Activated CD4-positive, alpha-beta T cell treated with anti-CD3 and anti-CD28 coated beads, Interleukin-2, amount 10 ng/mL, durations not matched to agents 7 days and 5 days (primary cell): ENCODE measurements at regions not wholly inside any gene's neighbourhood (a gene's known extent, or its start where the extent isn't known, plus 50 kb on each side); places are given as distances from the start of the nearest gene placed in this dataset.

Source experiments
- CTCF ChIA-PET: fragments of 350-600 bp; sonication (Branson Sonifier 250); formaldehyde crosslinking; loops from one replicate; lab custom pipeline; 2021; ENCODE audit warnings: antibody characterized with exemption; lab: Charles Lee
- POLR2A ChIA-PET: fragments of 350-600 bp; sonication (Branson Sonifier 250); formaldehyde crosslinking; loops from one replicate; lab custom pipeline; 2021; ENCODE audit warnings: antibody characterized with exemption; lab: Charles Lee
- DNase-seq: peaks from one replicate; pipeline ENCODE4 v3.0.0-alpha.2; 2020
- H3K27ac Mint-ChIP-seq: one replicate; pipeline ENCODE4 v1.8.0; 2021; ENCODE audit warnings: mild to moderate bottlenecking, moderate library complexity, mixed read lengths
- H3K27me3 Mint-ChIP-seq: one replicate; pipeline ENCODE4 v1.8.0; 2021; ENCODE audit warnings: mixed read lengths
- H3K36me3 Mint-ChIP-seq: one replicate; pipeline ENCODE4 v1.8.0; 2021; ENCODE audit warnings: low read depth, mixed read lengths
- H3K4me1 Mint-ChIP-seq: one replicate; pipeline ENCODE4 v1.8.0; 2021; ENCODE audit warnings: mixed read lengths
- H3K4me3 Mint-ChIP-seq: one replicate; pipeline ENCODE4 v1.8.0; 2021; ENCODE audit warnings: mild to moderate bottlenecking, moderate library complexity, mixed read lengths
- H3K9me3 Mint-ChIP-seq: one replicate; pipeline ENCODE4 v1.8.0; 2021; ENCODE audit warnings: mixed read lengths

DNA sequence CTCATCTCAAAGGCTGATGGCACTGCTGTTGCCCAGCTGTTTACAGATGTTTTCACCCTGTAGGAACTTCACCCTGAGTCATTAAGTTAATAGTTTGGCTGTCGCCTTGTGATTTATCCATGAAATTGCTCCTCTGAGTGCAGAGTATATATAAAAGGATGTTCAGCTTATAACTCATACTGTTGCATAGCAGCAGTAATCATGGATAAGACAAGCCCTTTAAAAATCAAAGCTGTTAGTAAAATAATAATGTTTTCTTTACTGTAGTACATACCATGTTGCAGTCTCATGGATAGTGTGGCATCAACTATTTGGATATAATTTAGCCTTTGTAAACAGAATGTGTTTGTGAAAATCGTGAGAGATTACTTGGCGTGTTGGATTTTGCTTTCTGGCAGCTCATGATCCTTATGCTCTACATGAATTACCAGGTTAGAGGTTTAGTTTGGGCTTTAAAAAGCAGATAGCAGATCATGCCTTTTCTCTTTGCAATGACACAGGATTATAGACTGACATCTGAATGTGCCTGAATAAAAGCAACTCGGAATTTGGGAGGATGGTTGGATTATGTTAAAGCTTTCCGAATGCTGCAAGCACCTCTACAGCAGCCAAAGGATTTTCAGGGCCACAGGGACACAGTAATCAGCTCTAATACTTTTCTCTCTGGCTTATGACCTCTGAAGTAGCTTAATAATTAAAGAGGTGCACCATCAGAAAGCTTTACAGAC is 279.7 kb upstream of the ATP2B1 start:
- Mint-ChIP-seq H3K9me3 (no peaks in the 10 kb centered on the region), H3K4me1 (no peaks in the 10 kb centered on the region), H3K4me3 (no peak overlapping the region), H3K27ac (no peak overlapping the region), H3K36me3 (no peaks in the 10 kb centered on the region), H3K27me3 (no peaks in the 10 kb centered on the region)
- POLR2A ChIA-PET, result no interaction called here
- DNase-seq, result no peak
- CTCF ChIA-PET, result interaction anchor here (1.0 to 1.3 kb wide), 3 partner anchors 10 to 445 kb away, joined by 3 read pairs; no protein-coding TSS in a partner anchor

DNA sequence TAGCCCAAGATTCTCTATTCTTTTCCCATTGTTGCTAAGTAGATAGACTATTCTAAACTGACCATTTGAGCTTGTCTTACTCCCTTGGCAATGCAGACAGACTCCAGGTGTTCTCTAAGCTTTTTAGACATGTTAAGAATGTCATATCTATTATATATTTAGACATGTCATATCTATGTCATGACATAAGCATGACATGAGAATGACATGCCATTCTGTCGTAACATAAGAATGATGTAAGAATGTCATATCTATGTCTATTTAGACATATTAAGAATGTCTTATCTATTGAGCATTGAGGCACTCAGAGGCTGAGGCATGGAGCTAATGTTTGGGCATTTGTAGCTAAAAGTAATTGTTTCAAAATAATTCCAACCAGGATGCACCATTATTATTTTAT is 277.3 kb upstream of the ATP2B1 start:
- no peak for DNase-seq
- ChIA-PET CTCF (interaction anchor here (0.8 to 1.2 kb wide), 4 partner anchors 9 to 342 kb away, joined by 3 to 5 read pairs (median 4); no protein-coding TSS in a partner anchor), POLR2A (no interaction called here)
- Mint-ChIP-seq H3K36me3 (no peaks in the 10 kb centered on the region), H3K4me3 (no peak overlapping the region), H3K27ac (no peak overlapping the region), H3K4me1 (no peaks in the 10 kb centered on the region), H3K27me3 (no peaks in the 10 kb centered on the region), H3K9me3 (no peaks in the 10 kb centered on the region)

DNA sequence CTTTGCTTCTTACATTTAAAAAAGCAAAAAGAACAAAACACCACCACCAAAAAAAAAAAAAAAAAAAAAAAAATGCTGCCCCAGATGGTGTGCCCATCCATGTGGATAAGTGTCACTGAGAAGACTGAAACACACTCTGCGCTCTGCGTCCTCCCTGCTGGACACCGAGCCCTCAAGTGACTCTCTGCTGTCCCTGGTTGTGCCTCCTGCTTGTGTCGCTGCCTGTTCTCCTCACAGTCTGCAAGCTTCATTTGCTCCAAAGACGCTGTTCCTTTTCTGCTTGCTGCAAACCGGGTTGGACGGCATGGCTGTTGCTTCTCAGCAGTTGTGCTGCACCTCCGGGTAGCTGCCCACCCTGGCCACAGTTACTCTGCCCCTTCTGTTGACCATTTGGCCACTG is 276.2 kb upstream of the ATP2B1 start:
- Mint-ChIP-seq H3K4me1 (no peaks in the 10 kb centered on the region), H3K36me3 (no peaks in the 10 kb centered on the region), H3K27ac (no peak overlapping the region), H3K4me3 (no peak overlapping the region), H3K9me3 (no peaks in the 10 kb centered on the region), H3K27me3 (no peaks in the 10 kb centered on the region)
- ChIA-PET CTCF (interaction anchor here (0.8 kb wide), 2 partner anchors 25 to 341 kb away, joined by 3 to 4 read pairs; no protein-coding TSS in a partner anchor), POLR2A (no interaction called here)
- DNase-seq, result no peak

DNA sequence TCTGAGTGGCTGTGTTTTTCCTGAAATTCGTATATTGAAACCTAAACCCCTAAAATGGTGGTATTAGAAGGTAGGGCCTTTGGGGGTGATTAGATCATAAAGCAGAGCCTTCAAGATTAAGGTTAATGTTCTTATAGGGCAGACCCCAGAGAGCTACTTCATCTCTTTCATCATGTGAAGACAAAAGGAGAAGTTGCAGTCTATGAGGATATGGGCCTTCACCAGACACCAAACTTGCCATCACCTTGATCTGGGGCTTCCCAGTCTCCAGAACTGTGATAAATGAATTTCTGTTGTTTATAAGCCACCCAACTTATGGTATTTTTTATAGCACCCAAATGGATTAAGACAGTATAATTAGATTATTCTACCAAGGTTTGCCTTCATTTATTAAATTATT is 275.0 kb upstream of the ATP2B1 start:
- no peak for DNase-seq
- Mint-ChIP-seq H3K27me3 (no peaks in the 10 kb centered on the region), H3K4me1 (no peaks in the 10 kb centered on the region), H3K9me3 (no peaks in the 10 kb centered on the region), H3K36me3 (no peaks in the 10 kb centered on the region), H3K4me3 (no peak overlapping the region), H3K27ac (no peak overlapping the region)
- ChIA-PET POLR2A (no interaction called here), CTCF (no interaction called here)

DNA sequence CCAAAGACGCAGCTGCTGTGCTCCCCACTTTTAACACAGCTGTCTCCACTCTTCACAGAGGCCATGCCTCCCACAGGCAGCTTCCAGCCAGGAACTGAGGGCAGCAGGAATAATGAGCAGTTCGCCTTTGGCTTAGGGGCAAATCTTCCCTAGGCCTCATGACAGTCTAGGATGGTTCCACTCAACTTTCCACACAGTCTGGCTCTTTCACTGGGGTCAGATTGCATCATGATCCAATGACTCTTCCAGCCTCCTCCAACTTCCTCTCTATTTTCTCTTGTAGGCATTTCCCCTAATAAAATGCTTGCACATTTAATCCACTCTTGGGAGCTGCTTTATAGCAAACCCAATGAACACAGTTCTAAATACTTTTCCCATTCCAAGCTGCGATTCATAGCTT is 271.6 kb upstream of the ATP2B1 start:
- CTCF ChIA-PET, result interaction anchor here (0.6 kb wide), 1 partner anchor 1488 kb away, joined by 3 read pairs; no protein-coding TSS in a partner anchor
- no peaks in the 10 kb centered on the region for H3K9me3 Mint-ChIP-seq

DNA sequence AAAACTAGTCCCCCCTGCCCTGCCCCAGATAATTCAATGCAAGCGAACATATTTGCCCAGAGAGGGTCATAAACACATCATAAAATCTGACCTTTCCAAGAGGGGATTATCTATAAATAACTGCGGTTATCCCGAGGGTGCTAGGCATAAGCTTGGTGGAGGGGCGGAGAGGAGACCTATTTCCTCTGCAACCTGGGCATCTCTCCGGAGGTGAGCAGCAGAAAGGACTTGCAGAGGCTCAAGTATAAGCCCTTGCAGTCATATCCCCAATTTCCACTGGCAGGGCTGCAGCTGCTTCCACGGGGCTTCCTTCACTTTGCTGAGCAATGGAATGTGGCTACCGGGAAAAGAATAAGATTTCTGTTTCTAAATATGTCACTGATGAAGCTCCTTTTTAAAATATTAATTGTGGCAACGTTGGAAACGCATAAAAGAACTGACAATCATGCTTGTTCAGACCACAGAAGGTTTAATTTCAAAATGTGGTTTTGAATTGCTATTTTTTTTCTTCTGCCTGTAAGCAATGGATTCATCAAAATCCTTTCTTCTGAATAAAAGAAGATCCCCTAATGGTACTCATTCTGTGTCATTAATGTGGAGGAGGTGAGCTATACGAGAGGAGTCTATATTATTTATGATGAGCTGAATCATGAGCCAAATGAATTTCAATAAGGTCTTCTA is 268.9 kb upstream of the ATP2B1 start:
- no peak for DNase-seq
- Mint-ChIP-seq H3K27ac (no peak overlapping the region), H3K27me3 (no peaks in the 10 kb centered on the region), H3K4me3 (no peak overlapping the region), H3K36me3 (no peaks in the 10 kb centered on the region), H3K4me1 (peaks cover 4% of the 10 kb centered on the region), H3K9me3 (no peaks in the 10 kb centered on the region)
- POLR2A ChIA-PET, result no interaction called here
- CTCF ChIA-PET, result interaction anchor here (1.1 to 1.4 kb wide), 4 partner anchors 8 to 304 kb away, joined by 3 to 5 read pairs (median 3); no protein-coding TSS in a partner anchor

More for the DNA sequence above, 271.6 kb upstream of the ATP2B1 start:
- no peak for DNase-seq
- H3K4me3 Mint-ChIP-seq, result no peak overlapping the region
- H3K27ac Mint-ChIP-seq, result no peak overlapping the region
- H3K36me3 Mint-ChIP-seq, result no peaks in the 10 kb centered on the region
- H3K27me3 Mint-ChIP-seq, result no peaks in the 10 kb centered on the region
- POLR2A ChIA-PET, result no interaction called here
- peaks cover 3% of the 10 kb centered on the region for H3K4me1 Mint-ChIP-seq

DNA sequence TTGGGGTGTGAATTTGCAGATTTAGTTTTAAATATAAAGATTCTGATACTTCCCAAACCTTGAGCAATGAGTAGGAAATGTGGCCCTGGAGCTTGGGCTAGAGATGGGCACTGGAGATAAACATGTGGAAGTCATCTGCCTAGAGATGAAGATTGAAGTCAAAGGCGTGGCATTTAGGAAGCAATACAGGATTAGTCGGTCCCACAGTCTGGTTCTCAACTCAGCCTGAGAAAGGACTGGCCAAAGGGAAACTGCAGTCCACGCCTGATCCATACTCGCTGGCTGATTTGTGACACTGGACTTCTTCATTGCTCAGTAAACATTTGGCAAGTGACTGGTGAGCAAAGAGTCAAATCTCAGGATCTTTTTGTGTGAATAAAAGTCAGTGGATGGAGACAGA is 268.2 kb upstream of the ATP2B1 start:
- POLR2A ChIA-PET, result no interaction called here
- no peak for DNase-seq
- no peak overlapping the region for H3K4me3 Mint-ChIP-seq
- H3K27ac Mint-ChIP-seq, result no peak overlapping the region
- CTCF ChIA-PET, result interaction anchor here (0.6 to 1.4 kb wide), 5 partner anchors 9 to 435 kb away, joined by 3 to 7 read pairs (median 3); no protein-coding TSS in a partner anchor
- no peaks in the 10 kb centered on the region for H3K36me3 Mint-ChIP-seq
- H3K4me1 Mint-ChIP-seq, result peaks cover 4% of the 10 kb centered on the region
- no peaks in the 10 kb centered on the region for H3K27me3 Mint-ChIP-seq
- H3K9me3 Mint-ChIP-seq, result no peaks in the 10 kb centered on the region

DNA sequence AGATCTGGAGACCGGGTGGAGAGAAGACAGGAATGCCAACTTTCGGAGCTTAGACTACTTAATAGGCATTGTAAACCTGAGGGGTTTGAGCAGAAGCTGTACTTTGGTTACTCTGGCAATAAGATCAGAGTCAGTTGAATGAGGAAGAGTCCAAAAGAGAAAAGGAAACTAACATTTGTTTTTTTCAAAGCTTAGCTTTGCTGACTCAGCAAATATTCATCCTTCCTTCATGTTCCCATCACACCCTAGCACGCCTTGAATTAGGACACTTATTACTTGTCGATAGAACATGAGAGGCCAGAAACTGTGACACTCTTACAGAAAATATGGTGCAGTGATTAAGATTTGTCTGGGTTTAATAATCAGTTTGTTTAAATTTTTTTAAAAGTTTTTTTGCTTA is 266.9 kb upstream of the ATP2B1 start:
- ChIA-PET POLR2A (no interaction called here), CTCF (no interaction called here)
- Mint-ChIP-seq H3K36me3 (no peaks in the 10 kb centered on the region), H3K4me3 (no peak overlapping the region), H3K27ac (no peak overlapping the region), H3K4me1 (peaks cover 4% of the 10 kb centered on the region), H3K9me3 (no peaks in the 10 kb centered on the region), H3K27me3 (no peaks in the 10 kb centered on the region)
- DNase-seq, result no peak

DNA sequence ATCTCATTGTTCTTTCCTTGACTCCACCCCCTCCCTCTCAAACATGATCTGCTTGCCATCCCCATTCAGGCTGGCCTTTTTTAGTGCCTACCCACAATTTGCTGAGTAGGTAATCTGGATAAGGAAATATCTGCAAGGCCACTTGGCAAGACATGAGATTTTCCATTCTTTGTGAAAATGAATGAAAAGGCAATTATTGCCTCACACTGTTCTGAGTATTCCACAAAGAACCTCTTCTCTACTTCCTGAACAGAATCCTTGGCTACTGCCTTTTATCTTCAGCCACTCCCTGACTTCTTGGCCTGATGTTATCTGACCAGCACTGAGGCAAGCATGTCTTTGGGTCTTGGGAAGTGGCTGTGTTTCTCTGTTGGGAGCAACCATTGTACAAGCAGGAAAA is 263.2 kb upstream of the ATP2B1 start:
- no peak for DNase-seq
- ChIA-PET CTCF (no interaction called here), POLR2A (no interaction called here)
- Mint-ChIP-seq H3K27ac (no peak overlapping the region), H3K36me3 (no peaks in the 10 kb centered on the region), H3K4me3 (no peak overlapping the region), H3K4me1 (peaks cover 4% of the 10 kb centered on the region), H3K9me3 (no peaks in the 10 kb centered on the region), H3K27me3 (no peaks in the 10 kb centered on the region)

DNA sequence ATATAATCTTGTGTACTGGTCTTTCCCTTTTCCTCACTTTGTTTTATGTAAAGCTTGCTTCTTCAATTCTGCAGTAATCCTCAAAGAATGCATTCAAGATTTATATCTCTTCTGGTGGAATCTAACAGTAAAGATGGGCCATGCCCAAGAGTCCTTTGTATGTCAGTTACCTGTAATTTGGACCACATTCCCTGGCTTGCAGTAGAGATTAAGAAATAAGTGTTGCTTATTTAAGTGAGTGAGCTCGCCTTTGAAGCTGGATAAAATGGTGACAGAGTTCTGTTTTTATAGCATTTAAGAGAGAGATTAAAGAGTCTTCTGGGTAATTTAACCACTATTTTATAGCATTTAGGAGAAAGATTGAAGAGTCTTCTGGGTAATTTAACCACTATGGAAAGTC is 262.1 kb upstream of the ATP2B1 start:
- POLR2A ChIA-PET, result no interaction called here
- DNase-seq, result no peak
- Mint-ChIP-seq H3K27ac (no peak overlapping the region), H3K27me3 (no peaks in the 10 kb centered on the region), H3K4me1 (peaks cover 4% of the 10 kb centered on the region), H3K4me3 (no peak overlapping the region), H3K36me3 (no peaks in the 10 kb centered on the region), H3K9me3 (no peaks in the 10 kb centered on the region)
- CTCF ChIA-PET, result no interaction called here

DNA sequence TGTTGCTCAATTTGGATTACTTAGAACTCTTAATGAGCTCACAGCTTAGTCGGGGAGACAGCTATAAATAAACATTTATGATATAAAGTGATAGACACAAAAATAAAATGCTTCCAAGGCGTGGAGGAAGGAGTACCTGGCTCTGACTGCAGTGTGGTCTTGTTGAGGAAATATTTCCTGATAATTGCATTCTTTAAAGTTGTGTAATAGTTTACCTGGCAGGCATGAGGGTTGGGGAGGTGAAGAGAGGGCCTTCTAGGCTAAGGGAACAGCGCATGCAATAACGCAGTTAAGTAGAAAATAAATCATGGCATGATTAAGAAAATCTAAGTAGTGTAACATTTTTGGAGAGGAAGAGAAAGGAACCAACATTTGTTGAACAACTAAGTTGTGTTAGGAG is 260.5 kb upstream of the ATP2B1 start:
- Mint-ChIP-seq H3K9me3 (no peaks in the 10 kb centered on the region), H3K36me3 (no peaks in the 10 kb centered on the region), H3K4me1 (no peaks in the 10 kb centered on the region), H3K27me3 (no peaks in the 10 kb centered on the region), H3K4me3 (no peak overlapping the region), H3K27ac (no peak overlapping the region)
- no peak for DNase-seq
- CTCF ChIA-PET, result no interaction called here
- POLR2A ChIA-PET, result no interaction called here

DNA sequence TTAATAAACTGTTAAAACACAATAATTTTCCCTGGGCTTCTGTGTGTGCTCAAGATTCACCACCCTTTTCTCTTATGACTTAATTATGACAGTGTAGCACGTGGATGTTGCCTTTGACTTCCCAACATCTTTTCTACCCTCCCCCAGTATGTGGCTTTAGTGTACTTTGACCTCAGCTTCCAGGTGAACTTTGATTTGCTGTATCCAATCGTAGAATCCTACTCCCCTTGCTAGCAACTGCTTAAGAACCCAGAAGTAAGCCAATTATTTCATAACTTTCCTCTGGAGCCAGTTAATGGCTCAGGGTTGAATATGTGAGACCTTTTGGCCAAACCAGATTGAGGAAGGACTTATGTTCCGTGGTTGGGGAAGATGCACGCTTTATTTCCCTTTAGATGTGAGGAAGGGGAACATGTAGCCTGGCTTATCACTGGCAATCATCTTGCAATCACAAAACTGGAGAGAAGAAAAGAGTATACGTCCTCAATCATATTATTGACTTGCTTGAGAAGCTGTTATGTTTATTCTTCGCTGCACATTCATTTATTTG is 259.6 kb upstream of the ATP2B1 start:
- H3K27ac Mint-ChIP-seq, result no peak overlapping the region
- no peaks in the 10 kb centered on the region for H3K27me3 Mint-ChIP-seq
- POLR2A ChIA-PET, result no interaction called here
- H3K4me3 Mint-ChIP-seq, result no peak overlapping the region
- CTCF ChIA-PET, result no interaction called here
- H3K4me1 Mint-ChIP-seq, result no peaks in the 10 kb centered on the region
- DNase-seq, result no peak
- H3K9me3 Mint-ChIP-seq, result no peaks in the 10 kb centered on the region
- H3K36me3 Mint-ChIP-seq, result no peaks in the 10 kb centered on the region
